MM.1S (cell line): ENCODE measurements at regions not wholly inside any gene's neighbourhood (a gene's known extent, or its start where the extent isn't known, plus 50 kb on each side); places are given as distances from the start of the nearest gene placed in this dataset.

Source experiments
- DNase-seq: peaks from one replicate; pipeline ENCODE4 v3.0.0-alpha.2; 2015
- H2AFZ ChIP-seq: fragments of 300-600 bp; sonication (generic); 2 replicates; pipeline ENCODE4 v1.6.0; 2016; ENCODE audit warnings: antibody characterized with exemption, low read length
- H3F3A ChIP-seq: fragments of 300-600 bp; sonication (generic); 2 replicates; pipeline ENCODE4 v1.6.1; 2016; ENCODE audit warnings: mild to moderate bottlenecking, antibody characterized with exemption, low read length, moderate library complexity, mixed read lengths; ENCODE audit not compliant: insufficient read depth
- H3K27ac ChIP-seq: fragments of 300-600 bp; sonication (generic); 2 replicates; pipeline ENCODE4 v1.5.1; 2016; ENCODE audit warnings: mild to moderate bottlenecking, low read length
- H3K27me3 ChIP-seq: fragments of 300-600 bp; sonication (generic); replicated peaks from 2 replicates; pipeline ENCODE4 v1.6.0; 2016; ENCODE audit warnings: low read length; ENCODE audit not compliant: insufficient read depth
- H3K36me3 ChIP-seq: fragments of 300-600 bp; sonication (generic); replicated peaks from 2 replicates; pipeline ENCODE4 v1.6.1; 2016; ENCODE audit warnings: mild to moderate bottlenecking, low read length, mixed read lengths; ENCODE audit not compliant: insufficient read depth
- H3K4me1 ChIP-seq: fragments of 300-600 bp; sonication (generic); 2 replicates; pipeline ENCODE4 v1.6.1; 2016; ENCODE audit warnings: low read length, mixed read lengths
- H3K4me2 ChIP-seq: fragments of 300-600 bp; sonication (generic); 2 replicates; pipeline ENCODE4 v1.6.0; 2016; ENCODE audit warnings: low read depth, low read length
- H3K4me3 ChIP-seq: fragments of 300-600 bp; sonication (generic); 2 replicates; pipeline ENCODE4 v1.5.1; 2016; ENCODE audit warnings: low read length, mixed read lengths
- H3K79me2 ChIP-seq: fragments of 300-600 bp; sonication (generic); 2 replicates; pipeline ENCODE4 v1.6.1; 2016; ENCODE audit warnings: mixed run types, low read length, mixed read lengths
- H3K9ac ChIP-seq: fragments of 300-600 bp; sonication (generic); 2 replicates; pipeline ENCODE4 v1.6.1; 2016; ENCODE audit warnings: low read length, mixed read lengths
- H3K9me2 ChIP-seq: fragments of 300-600 bp; sonication (generic); replicated peaks from 2 replicates; pipeline ENCODE4 v1.6.1; 2016; ENCODE audit warnings: mild to moderate bottlenecking, low read length, mixed read lengths; ENCODE audit not compliant: insufficient read depth
- H3K9me3 ChIP-seq: fragments of 300-600 bp; sonication (generic); replicated peaks from 2 replicates; pipeline ENCODE4 v1.6.1; 2016; ENCODE audit warnings: mild to moderate bottlenecking, low read length, mixed read lengths; ENCODE audit not compliant: insufficient read depth
- H4K20me1 ChIP-seq: fragments of 300-600 bp; sonication (generic); 2 replicates; pipeline ENCODE4 v1.6.1; 2016; ENCODE audit warnings: mild to moderate bottlenecking, low read length, moderate library complexity, mixed read lengths; ENCODE audit not compliant: insufficient read depth
- CTCF ChIP-seq: fragments of 300-600 bp; sonication (generic); IDR thresholded peaks from 2 replicates; pipeline ENCODE4 v1.5.1; 2016; ENCODE audit warnings: antibody characterized with exemption, low read length, mixed read lengths
- EZH2 ChIP-seq: fragments of 300-600 bp; sonication (generic); optimal IDR thresholded peaks from 2 replicates; pipeline ENCODE3; 2017; ENCODE audit warnings: low read depth, mild to moderate bottlenecking, antibody characterized with exemption, low read length, mixed read lengths
- EZH2phosphoT487 ChIP-seq: fragments of 300-600 bp; sonication (generic); IDR thresholded peaks from 2 replicates; pipeline ENCODE4 v1.6.1; 2018; ENCODE audit warnings: antibody characterized with exemption, low read length

- peaks cover 5% of the 10 kb centered on the region; the same call in 1 of the 2 replicates for H3K4me1 ChIP-seq
- H3K27me3 ChIP-seq: no peaks in the 10 kb centered on the region
- no peaks in the 10 kb centered on the region for H3F3A ChIP-seq
- no peak overlapping the region for H3K27ac ChIP-seq
- no peak overlapping the region for H3K9ac ChIP-seq
- no peak overlapping the region for H2AFZ ChIP-seq
- H3K79me2 ChIP-seq: no peaks in the 10 kb centered on the region; the same call in none of the 2 replicates
- no peak overlapping the region for H3K4me3 ChIP-seq
- no peaks in the 10 kb centered on the region for H3K9me3 ChIP-seq
- H3K36me3 ChIP-seq: 0 out of 2 replicates have a peak, but pooled peaks cover 3% of the 10 kb centered on the region
- no peaks in the 10 kb centered on the region for H3K9me2 ChIP-seq
- H3K4me2 ChIP-seq: no peak overlapping the region
- H4K20me1 ChIP-seq: no peaks in the 10 kb centered on the region
- no peak for TF ChIP-seq EZH2phosphoT487
- TF ChIP-seq EZH2: no peak
- TF ChIP-seq CTCF: no peak
- DNase-seq: no peak
Observed at GRCh38 chrX:45747905-45748304, 547.2 kb upstream of the DIPK2B start.

GRCh38 chrX:45745479-45745878, 544.8 kb upstream of the DIPK2B start:
- Histone ChIP-seq H3K4me3 (no peak overlapping the region), H3K4me2 (no peak overlapping the region), H3K36me3 (0 out of 2 replicates have a peak, but pooled peaks cover 3% of the 10 kb centered on the region), H3K9ac (no peak overlapping the region), H2AFZ (no peak overlapping the region), H4K20me1 (no peaks in the 10 kb centered on the region), H3K79me2 (no peaks in the 10 kb centered on the region; the same call in 1 of the 2 replicates), H3K9me2 (no peaks in the 10 kb centered on the region), H3K4me1 (peaks cover 4% of the 10 kb centered on the region; the same call in 1 of the 2 replicates), H3F3A (no peaks in the 10 kb centered on the region), H3K27me3 (no peaks in the 10 kb centered on the region), H3K9me3 (no peaks in the 10 kb centered on the region), H3K27ac (no peak overlapping the region)
- no peak for DNase-seq
- TF ChIP-seq EZH2phosphoT487 (no peak), CTCF (no peak), EZH2 (no peak)

- H3K9ac ChIP-seq: no peak overlapping the region
- no peaks in the 10 kb centered on the region for H3K9me2 ChIP-seq
- peaks cover 4% of the 10 kb centered on the region; the same call in 1 of the 2 replicates for H3K4me1 ChIP-seq
- H4K20me1 ChIP-seq: no peaks in the 10 kb centered on the region
- DNase-seq: no peak
- no peaks in the 10 kb centered on the region; the same call in 1 of the 2 replicates for H3K79me2 ChIP-seq
- no peaks in the 10 kb centered on the region for H3K27me3 ChIP-seq
- H3K4me2 ChIP-seq: no peak overlapping the region
- TF ChIP-seq EZH2phosphoT487 (no peak), EZH2 (no peak), CTCF (no peak)
- no peaks in the 10 kb centered on the region for H3F3A ChIP-seq
- no peak overlapping the region for H3K27ac ChIP-seq
- H3K9me3 ChIP-seq: no peaks in the 10 kb centered on the region
- no peak overlapping the region for H3K4me3 ChIP-seq
- no peak overlapping the region for H2AFZ ChIP-seq
- H3K36me3 ChIP-seq: 0 out of 2 replicates have a peak, but pooled peaks cover 3% of the 10 kb centered on the region
Observed at GRCh38 chrX:45743906-45744625, 543.4 kb upstream of the DIPK2B start.
